VCaP (cell line): ENCODE measurements at regions not wholly inside any gene's neighbourhood (a gene's known extent, or its start where the extent isn't known, plus 50 kb on each side); places are given as distances from the start of the nearest gene placed in this dataset.

Experiments used
- H3K27ac ChIP-seq: fragments of 450-650 bp; 2 replicates; pipeline ENCODE4 v1.5.1; 2017
- CTCF ChIP-seq: fragments of 450-650 bp; conservative IDR thresholded peaks from 2 replicates; pipeline ENCODE4 v1.5.1; 2017; ENCODE audit warnings: mild to moderate bottlenecking, moderate library complexity

DNA sequence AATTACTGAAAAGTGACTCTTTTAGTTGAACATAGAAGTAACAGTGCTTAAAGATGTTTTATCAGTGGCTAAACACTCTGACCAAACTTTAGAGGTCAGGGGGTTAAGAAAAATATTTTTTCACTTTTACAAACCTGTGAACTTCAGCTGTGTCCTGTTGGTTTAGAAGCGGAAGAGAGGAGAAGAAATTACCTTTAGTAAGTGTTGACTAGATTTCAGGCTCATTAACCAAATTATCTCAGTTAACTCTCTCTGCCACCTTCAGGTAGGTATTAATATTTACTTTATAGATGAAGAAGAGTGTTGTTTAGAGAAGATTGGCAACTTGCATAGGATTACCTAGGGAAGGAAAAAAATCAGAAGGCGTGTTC lies 151.9 kb upstream of the CMC1 start:
- H3K27ac ChIP-seq = no peak overlapping the region
- TF ChIP-seq CTCF = no peak

DNA sequence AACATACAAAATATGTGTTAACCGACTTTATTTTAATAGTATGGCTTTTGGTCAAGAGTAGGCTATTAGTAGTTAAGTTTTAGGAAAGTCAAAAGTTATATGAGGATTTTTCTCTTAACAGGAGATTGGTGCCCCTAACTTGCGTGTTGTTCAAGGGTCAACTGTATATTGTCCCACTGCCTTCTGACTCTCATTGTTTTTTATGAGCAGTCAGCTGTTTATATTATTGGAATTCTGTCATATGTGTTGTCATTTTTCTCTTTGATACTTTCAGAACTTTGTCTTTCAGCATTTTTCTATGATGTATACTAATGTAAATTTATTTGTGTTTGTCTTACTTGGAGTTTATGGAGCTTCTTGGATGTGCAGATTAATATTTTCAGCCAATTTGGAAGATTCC lies 142.1 kb upstream of the CMC1 start:
- TF ChIP-seq CTCF = no peak

DNA sequence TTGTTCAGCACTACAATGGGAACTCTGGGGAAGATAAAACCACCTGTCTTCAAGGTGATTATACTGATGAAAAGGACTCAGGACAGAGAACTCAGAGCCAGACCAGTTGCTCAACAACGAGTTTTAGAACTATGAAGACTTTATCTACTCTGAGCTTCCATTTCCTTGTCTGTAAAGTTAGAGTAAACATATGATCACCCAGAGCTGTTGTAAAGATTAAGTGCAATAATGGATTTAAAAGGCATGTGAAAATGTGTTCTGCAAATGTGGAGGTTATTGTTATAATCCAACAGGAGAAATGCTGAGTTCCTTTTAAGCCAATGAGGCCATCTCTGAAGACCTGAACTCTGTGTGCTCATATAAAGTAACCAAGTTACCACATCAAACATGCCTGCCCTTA lies 139.7 kb upstream of the CMC1 start:
- TF ChIP-seq CTCF = no peak
- no peak overlapping the region for H3K27ac ChIP-seq

More for the DNA sequence above, 142.1 kb upstream of the CMC1 start:
- no peak overlapping the region for H3K27ac ChIP-seq

GRCh38 chr3:28103861-28104260 lies 137.6 kb upstream of the CMC1 start:
- no peak for TF ChIP-seq CTCF

GRCh38 chr3:28104896-28105534 lies 136.4 kb upstream of the CMC1 start:
- TF ChIP-seq CTCF = no peak
- no peak overlapping the region for H3K27ac ChIP-seq

More at GRCh38 chr3:28103861-28104260, 137.6 kb upstream of the CMC1 start:
- H3K27ac ChIP-seq = no peak overlapping the region

- no peak for TF ChIP-seq CTCF
- H3K27ac ChIP-seq = no peak overlapping the region
Observed at GRCh38 chr3:28109829-28110228, 131.6 kb upstream of the CMC1 start.

DNA sequence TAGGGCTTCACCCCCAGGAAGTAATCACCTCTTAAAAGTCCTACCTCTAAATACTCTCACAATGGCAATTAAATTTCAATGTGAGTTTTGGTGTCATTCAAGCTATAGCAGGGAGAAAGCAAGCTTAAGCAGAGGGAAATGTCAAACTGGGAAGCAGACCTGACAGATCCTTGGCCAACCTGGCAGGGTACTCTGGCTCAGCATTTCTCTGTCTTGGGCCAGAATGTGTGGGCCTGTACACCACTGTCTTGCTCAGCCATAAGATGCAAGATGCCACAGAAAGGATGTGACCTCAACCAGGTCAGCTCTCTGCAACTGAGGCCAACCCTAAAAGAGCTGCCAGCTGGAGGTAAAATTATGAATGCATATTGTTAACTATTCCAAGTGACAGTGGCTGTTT lies 130.6 kb upstream of the CMC1 start:
- no peak overlapping the region for H3K27ac ChIP-seq
- TF ChIP-seq CTCF = no peak

- no peak for TF ChIP-seq CTCF
- H3K27ac ChIP-seq = no peak overlapping the region
Observed at GRCh38 chr3:28114893-28115292, 126.5 kb upstream of the CMC1 start.
